ENCODE measurements at regions not wholly inside any gene's neighbourhood (a gene's known extent, or its start where the extent isn't known, plus 50 kb on each side); places are given as distances from the start of the nearest gene placed in this dataset.

GRCh38 chr1:213507472-213508223 lies 456.6 kb downstream of the RPS6KC1 start:
- Histone ChIP-seq H3K36me3 (ENCODE audit: insufficient read depth, low read length) (no peaks in the 10 kb centered on the region), H3K9me2 (ENCODE audit: insufficient read depth, low read length) (no peaks in the 10 kb centered on the region), H3K9me3 (ENCODE audit: low read length) (no peaks in the 10 kb centered on the region), H3K4me1 (ENCODE audit: insufficient read depth, low read length, poor library complexity, severe bottlenecking) (no peaks in the 10 kb centered on the region), H3K4me2 (ENCODE audit: low read length) (no peak overlapping the region), H2AFZ (ENCODE audit: low read length) (no peak overlapping the region), H4K20me1 (ENCODE audit: insufficient read depth, low read length) (no peaks in the 10 kb centered on the region), H3K27ac (ENCODE audit: low read depth, low read length, poor library complexity, severe bottlenecking) (no peak overlapping the region), H3K4me3 (ENCODE audit: low read depth, low read length, poor library complexity, severe bottlenecking) (no peak overlapping the region), H3K79me2 (ENCODE audit: insufficient read depth, low read depth, low read length) (no peaks in the 10 kb centered on the region)
- intact Hi-C loops (cut with micrococcal nuclease; ENCODE audit: unreplicated experiment) = no loop called here
- ChIA-PET POLR2A (interaction anchor here (0.6 kb wide), 1 partner anchor 125 kb away, joined by 3 read pairs; no protein-coding TSS in a partner anchor), CTCF (ENCODE audit: unreplicated experiment) (no interaction called here)
- no TSS peak for BruUV-seq (replicated peaks)
- no peak for DNase-seq (ENCODE audit: low spot score)
- no peak for TF ChIP-seq EZH2phosphoT487 (IDR thresholded peaks at IDR 0.05; ENCODE audit: borderline replicate concordance, low read depth, low read length)
- no peak for TF ChIP-seq CTCF (conservative IDR thresholded peaks at IDR 0.05; ENCODE audit: low read length)

- Histone ChIP-seq H3K9me2 (ENCODE audit: insufficient read depth, low read length) (no peaks in the 10 kb centered on the region), H3K36me3 (ENCODE audit: insufficient read depth, low read length) (no peaks in the 10 kb centered on the region), H3K27ac (ENCODE audit: low read depth, low read length, poor library complexity, severe bottlenecking) (no peak overlapping the region), H3K79me2 (ENCODE audit: insufficient read depth, low read depth, low read length) (no peaks in the 10 kb centered on the region), H3K4me1 (ENCODE audit: insufficient read depth, low read length, poor library complexity, severe bottlenecking) (no peaks in the 10 kb centered on the region), H3K9me3 (ENCODE audit: low read length) (no peaks in the 10 kb centered on the region), H3K4me2 (ENCODE audit: low read length) (no peak overlapping the region), H2AFZ (ENCODE audit: low read length) (no peak overlapping the region), H4K20me1 (ENCODE audit: insufficient read depth, low read length) (no peaks in the 10 kb centered on the region), H3K4me3 (ENCODE audit: low read depth, low read length, poor library complexity, severe bottlenecking) (no peak overlapping the region)
- ChIA-PET CTCF (ENCODE audit: unreplicated experiment) (no interaction called here), POLR2A (no interaction called here)
- DNase-seq (ENCODE audit: low spot score) = no peak
- TF ChIP-seq CTCF (conservative IDR thresholded peaks at IDR 0.05; ENCODE audit: low read length) (no peak), EZH2phosphoT487 (IDR thresholded peaks at IDR 0.05; ENCODE audit: borderline replicate concordance, low read depth, low read length) (no peak)
- no TSS peak for BruUV-seq (replicated peaks)
- intact Hi-C loops (cut with micrococcal nuclease; ENCODE audit: unreplicated experiment) = no loop called here
Measured at GRCh38 chr1:213511173-213511572, 460.1 kb downstream of the RPS6KC1 start.

- Histone ChIP-seq H3K36me3 (ENCODE audit: insufficient read depth, low read length) (no peaks in the 10 kb centered on the region), H4K20me1 (ENCODE audit: insufficient read depth, low read length) (no peaks in the 10 kb centered on the region), H3K4me3 (ENCODE audit: low read depth, low read length, poor library complexity, severe bottlenecking) (no peak overlapping the region), H2AFZ (ENCODE audit: low read length) (no peak overlapping the region), H3K4me1 (ENCODE audit: insufficient read depth, low read length, poor library complexity, severe bottlenecking) (no peaks in the 10 kb centered on the region), H3K79me2 (ENCODE audit: insufficient read depth, low read depth, low read length) (no peaks in the 10 kb centered on the region), H3K27ac (ENCODE audit: low read depth, low read length, poor library complexity, severe bottlenecking) (no peak overlapping the region), H3K9me2 (ENCODE audit: insufficient read depth, low read length) (no peaks in the 10 kb centered on the region), H3K9me3 (ENCODE audit: low read length) (no peaks in the 10 kb centered on the region), H3K4me2 (ENCODE audit: low read length) (no peak overlapping the region)
- intact Hi-C loops (cut with micrococcal nuclease; ENCODE audit: unreplicated experiment) = no loop called here
- TF ChIP-seq EZH2phosphoT487 (IDR thresholded peaks at IDR 0.05; ENCODE audit: borderline replicate concordance, low read depth, low read length) (no peak), CTCF (conservative IDR thresholded peaks at IDR 0.05; ENCODE audit: low read length) (no peak)
- POLR2A ChIA-PET = no interaction called here
- no peak for DNase-seq (ENCODE audit: low spot score)
- CTCF ChIA-PET (ENCODE audit: unreplicated experiment) = no interaction called here
- BruUV-seq (replicated peaks) = no TSS peak
Measured at GRCh38 chr1:213512316-213512715, 461.3 kb downstream of the RPS6KC1 start.
